HEK293T (cell line): ENCODE measurements at regions not wholly inside any gene's neighbourhood (a gene's known extent, or its start where the extent isn't known, plus 50 kb on each side); places are given as distances from the start of the nearest gene placed in this dataset.

Experiments used
- ARNT ChIP-seq: fragments of 450-650 bp; IDR thresholded peaks from 2 replicates; pipeline ENCODE4 v1.6.1; 2017; ENCODE audit warnings: mild to moderate bottlenecking
- BHLHE40 ChIP-seq: fragments of 450-650 bp; IDR thresholded peaks from 2 replicates; pipeline ENCODE4 v1.6.1; 2016; ENCODE audit warnings: mild to moderate bottlenecking, moderate library complexity, borderline replicate concordance
- ELF4 ChIP-seq: fragments of 450-650 bp; IDR thresholded peaks from 2 replicates; pipeline ENCODE4 v1.6.1; 2017; ENCODE audit warnings: antibody characterized with exemption
- FOXM1 ChIP-seq: fragments of 450-650 bp; IDR thresholded peaks from 2 replicates; pipeline ENCODE4 v1.6.1; 2017; ENCODE audit warnings: mild to moderate bottlenecking, borderline replicate concordance
- HDGF ChIP-seq: fragments of 450-650 bp; IDR thresholded peaks from 2 replicates; pipeline ENCODE4 v1.6.1; 2017; ENCODE audit warnings: antibody characterized with exemption, borderline replicate concordance
- TARDBP ChIP-seq: fragments of 450-650 bp; IDR thresholded peaks from 2 replicates; pipeline ENCODE4 v1.6.1; 2016
- TF ChIP-seq, protein P1 (sequence below): fragments of 450-650 bp; IDR thresholded peaks from 2 replicates; pipeline ENCODE4 v1.6.1; 2016

DNA sequence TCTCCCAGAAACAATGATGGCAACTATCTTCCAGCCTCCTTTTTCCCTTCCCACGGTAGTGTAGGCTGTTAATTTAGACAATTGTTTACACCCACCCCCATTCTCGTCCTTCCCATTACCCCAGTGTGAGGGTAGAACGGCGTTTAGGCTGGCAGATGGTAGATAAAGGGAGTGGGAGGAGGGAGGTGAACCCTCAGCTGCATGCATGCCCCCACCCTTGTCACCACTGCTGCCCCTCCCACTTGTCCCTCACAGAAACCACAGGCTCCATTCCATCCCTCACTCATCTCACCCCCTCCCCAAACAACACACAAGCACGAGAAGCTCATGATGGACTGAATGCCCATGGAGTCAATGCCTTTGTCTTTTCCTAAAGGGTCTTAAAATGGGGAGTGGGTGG is 107.9 kb upstream of the PARD3B start:
- TF ChIP-seq BHLHE40 (no peak), TARDBP (no peak), FOXM1 (no peak), HDGF (no peak), ARNT (no peak), ELF4 (no peak)
- TF ChIP-seq, protein P1, sequence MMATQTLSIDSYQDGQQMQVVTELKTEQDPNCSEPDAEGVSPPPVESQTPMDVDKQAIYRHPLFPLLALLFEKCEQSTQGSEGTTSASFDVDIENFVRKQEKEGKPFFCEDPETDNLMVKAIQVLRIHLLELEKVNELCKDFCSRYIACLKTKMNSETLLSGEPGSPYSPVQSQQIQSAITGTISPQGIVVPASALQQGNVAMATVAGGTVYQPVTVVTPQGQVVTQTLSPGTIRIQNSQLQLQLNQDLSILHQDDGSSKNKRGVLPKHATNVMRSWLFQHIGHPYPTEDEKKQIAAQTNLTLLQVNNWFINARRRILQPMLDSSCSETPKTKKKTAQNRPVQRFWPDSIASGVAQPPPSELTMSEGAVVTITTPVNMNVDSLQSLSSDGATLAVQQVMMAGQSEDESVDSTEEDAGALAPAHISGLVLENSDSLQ: no peak
